ENCODE measurements at regions not wholly inside any gene's neighbourhood (a gene's known extent, or its start where the extent isn't known, plus 50 kb on each side); places are given as distances from the start of the nearest gene placed in this dataset.

DNA sequence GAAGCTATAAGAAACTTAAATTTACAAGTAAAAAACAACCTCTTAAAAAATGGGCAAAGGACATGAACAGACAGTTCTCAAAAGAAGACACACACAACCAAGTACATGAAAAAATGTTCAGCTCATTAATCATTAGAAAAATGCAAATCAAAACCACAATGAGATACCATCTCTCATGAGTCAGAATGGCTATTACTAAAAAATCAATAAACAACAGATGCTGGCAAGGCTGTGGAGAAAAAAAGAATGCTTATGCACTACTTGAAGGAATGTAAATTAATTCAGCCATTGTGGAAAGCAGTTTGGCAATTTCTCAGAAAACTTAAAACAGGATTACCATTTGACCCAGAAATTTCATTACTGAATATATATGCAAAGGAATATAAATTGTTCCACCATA is 666.3 kb upstream of the GRIA3 start:
- Histone ChIP-seq H3K4me1 (ENCODE audit: control insufficient read depth in 2 of 2, insufficient read depth in 1 of 2, low read depth in 1 of 2, low read length in 2 of 2) (no peaks in the 10 kb centered on the region), H3K9me3 (replicated peaks in 1 of 2; ENCODE audit: control insufficient read depth in 2 of 2, insufficient read depth in 1 of 2, low read depth in 1 of 2, low read length in 2 of 2) (no peaks in the 10 kb centered on the region), H3K9ac (ENCODE audit: low read depth, low read length, poor library complexity) (no peak overlapping the region), H2BK12ac (ENCODE audit: low read length) (no peak overlapping the region), H3K4me3 (ENCODE audit: low read length in 2 of 2) (no peak overlapping the region), H2BK120ac (ENCODE audit: low read depth, low read length) (no peak overlapping the region), H3K36me3 (replicated peaks in 1 of 2; ENCODE audit: control insufficient read depth in 2 of 2, insufficient read depth in 2 of 2, low read length in 2 of 2) (no peaks in the 10 kb centered on the region), H3K18ac (ENCODE audit: low read length) (no peak overlapping the region), H2AK5ac (ENCODE audit: low read depth, low read length) (no peak overlapping the region), H3K23ac (ENCODE audit: low read depth, low read length, poor library complexity) (no peak overlapping the region), H4K8ac (ENCODE audit: low read depth, low read length) (no peak overlapping the region), H3K4ac (ENCODE audit: low read length) (no peak overlapping the region), H3K79me1 (ENCODE audit: low read depth, low read length) (no peaks in the 10 kb centered on the region), H2BK5ac (ENCODE audit: low read length) (no peak overlapping the region), H2AFZ (ENCODE audit: low read length) (no peak overlapping the region), H3K14ac (ENCODE audit: low read length) (no peak overlapping the region), H2BK15ac (ENCODE audit: low read length) (no peak overlapping the region), H3K4me2 (ENCODE audit: insufficient read depth, low read length, poor library complexity, severe bottlenecking) (no peak overlapping the region), H3K27ac (replicated peaks; ENCODE audit: low read length) (no peak overlapping the region), H3K27me3 (ENCODE audit: control insufficient read depth in 3 of 3, insufficient read depth in 3 of 3, low read depth in 1 of 3, low read length in 3 of 3) (no peaks in the 10 kb centered on the region), H4K91ac (ENCODE audit: low read depth, low read length, poor library complexity) (no peak overlapping the region)
- DNase-seq (ENCODE audit: low spot score): no peak

DNA sequence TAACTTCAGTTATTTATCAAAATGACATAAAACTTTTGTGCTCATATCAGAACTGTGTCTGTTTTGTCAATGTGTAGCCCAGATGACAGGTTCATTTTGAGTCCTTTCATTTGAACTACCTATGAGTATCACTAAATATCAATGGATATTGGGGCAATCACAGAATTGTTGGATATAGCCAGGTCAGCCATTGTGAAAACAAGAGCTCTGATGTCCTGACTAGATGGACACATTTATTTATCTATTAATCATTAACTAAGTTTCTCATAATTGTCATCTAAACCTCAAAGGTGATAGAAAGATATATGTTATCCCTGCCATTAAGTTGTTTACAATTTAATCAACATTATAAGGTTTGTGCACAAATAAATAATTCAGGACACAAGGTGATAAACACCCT is 638.3 kb upstream of the GRIA3 start:
- H3K14ac ChIP-seq (ENCODE audit: low read length): no peak overlapping the region
- no peaks in the 10 kb centered on the region for H3K36me3 ChIP-seq (replicated peaks in 1 of 2; ENCODE audit: control insufficient read depth in 2 of 2, insufficient read depth in 2 of 2, low read length in 2 of 2)
- H3K4me3 ChIP-seq (ENCODE audit: low read length in 2 of 2): no peak overlapping the region
- H3K4me1 ChIP-seq (ENCODE audit: control insufficient read depth in 2 of 2, insufficient read depth in 1 of 2, low read depth in 1 of 2, low read length in 2 of 2): no peaks in the 10 kb centered on the region
- no peak overlapping the region for H2AK5ac ChIP-seq (ENCODE audit: low read depth, low read length)
- H3K18ac ChIP-seq (ENCODE audit: low read length): no peak overlapping the region
- no peak overlapping the region for H3K27ac ChIP-seq (replicated peaks; ENCODE audit: low read length)
- H2BK12ac ChIP-seq (ENCODE audit: low read length): no peak overlapping the region
- no peak overlapping the region for H4K8ac ChIP-seq (ENCODE audit: low read depth, low read length)
- H3K9me3 ChIP-seq (replicated peaks in 1 of 2; ENCODE audit: control insufficient read depth in 2 of 2, insufficient read depth in 1 of 2, low read depth in 1 of 2, low read length in 2 of 2): no peaks in the 10 kb centered on the region
- H2BK15ac ChIP-seq (ENCODE audit: low read length): no peak overlapping the region
- no peak for DNase-seq (ENCODE audit: low spot score)
- no peak overlapping the region for H3K23ac ChIP-seq (ENCODE audit: low read depth, low read length, poor library complexity)
- no peak overlapping the region for H3K4me2 ChIP-seq (ENCODE audit: insufficient read depth, low read length, poor library complexity, severe bottlenecking)
- no peak overlapping the region for H3K4ac ChIP-seq (ENCODE audit: low read length)
- H4K91ac ChIP-seq (ENCODE audit: low read depth, low read length, poor library complexity): no peak overlapping the region
- H3K79me1 ChIP-seq (ENCODE audit: low read depth, low read length): no peaks in the 10 kb centered on the region
- H2BK120ac ChIP-seq (ENCODE audit: low read depth, low read length): no peak overlapping the region
- no peaks in the 10 kb centered on the region for H3K27me3 ChIP-seq (ENCODE audit: control insufficient read depth in 3 of 3, insufficient read depth in 3 of 3, low read depth in 1 of 3, low read length in 3 of 3)
- H2BK5ac ChIP-seq (ENCODE audit: low read length): no peak overlapping the region
- no peak overlapping the region for H3K9ac ChIP-seq (ENCODE audit: low read depth, low read length, poor library complexity)
- H2AFZ ChIP-seq (ENCODE audit: low read length): no peak overlapping the region

DNA sequence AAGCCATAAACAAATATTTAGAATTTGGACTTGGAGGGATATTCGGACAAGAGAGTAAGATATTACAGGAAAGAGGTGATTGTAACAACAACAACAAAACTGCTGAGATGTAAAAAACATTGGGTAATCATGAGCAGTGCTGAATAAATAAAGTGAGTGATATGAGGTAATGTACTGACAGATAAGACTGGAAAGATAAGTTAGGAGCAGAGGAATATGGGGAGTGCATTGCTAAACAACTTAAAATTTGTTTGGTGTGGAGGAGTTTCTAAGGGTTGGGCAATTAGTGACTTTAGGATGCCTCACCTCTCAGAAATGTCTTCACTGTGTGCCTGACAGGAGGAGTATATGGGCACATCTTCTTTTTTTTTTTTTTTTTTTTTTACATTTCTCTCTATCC is 637.8 kb upstream of the GRIA3 start:
- no peak overlapping the region for H3K14ac ChIP-seq (ENCODE audit: low read length)
- no peak overlapping the region for H4K8ac ChIP-seq (ENCODE audit: low read depth, low read length)
- H3K18ac ChIP-seq (ENCODE audit: low read length): no peak overlapping the region
- H3K4ac ChIP-seq (ENCODE audit: low read length): no peak overlapping the region
- WGBS, 2 donors (ENCODE audit: extremely low coverage in 2 of 2, insufficient read length in 2 of 2, insufficient replicate concordance in 1 of 2): no CpG with 5 or more reads among the region's 1 CpG
- H3K23ac ChIP-seq (ENCODE audit: low read depth, low read length, poor library complexity): no peak overlapping the region
- H3K4me2 ChIP-seq (ENCODE audit: insufficient read depth, low read length, poor library complexity, severe bottlenecking): no peak overlapping the region
- H2BK12ac ChIP-seq (ENCODE audit: low read length): no peak overlapping the region
- H3K79me1 ChIP-seq (ENCODE audit: low read depth, low read length): no peaks in the 10 kb centered on the region
- H4K91ac ChIP-seq (ENCODE audit: low read depth, low read length, poor library complexity): no peak overlapping the region
- no peak for DNase-seq (ENCODE audit: low spot score)
- H2AK5ac ChIP-seq (ENCODE audit: low read depth, low read length): no peak overlapping the region
- no peaks in the 10 kb centered on the region for H3K9me3 ChIP-seq (replicated peaks in 1 of 2; ENCODE audit: control insufficient read depth in 2 of 2, insufficient read depth in 1 of 2, low read depth in 1 of 2, low read length in 2 of 2)
- no peaks in the 10 kb centered on the region for H3K36me3 ChIP-seq (replicated peaks in 1 of 2; ENCODE audit: control insufficient read depth in 2 of 2, insufficient read depth in 2 of 2, low read length in 2 of 2)
- H2AFZ ChIP-seq (ENCODE audit: low read length): no peak overlapping the region
- H3K4me1 ChIP-seq (ENCODE audit: control insufficient read depth in 2 of 2, insufficient read depth in 1 of 2, low read depth in 1 of 2, low read length in 2 of 2): no peaks in the 10 kb centered on the region
- H3K27ac ChIP-seq (replicated peaks; ENCODE audit: low read length): no peak overlapping the region
- no peak overlapping the region for H3K9ac ChIP-seq (ENCODE audit: low read depth, low read length, poor library complexity)
- no peak overlapping the region for H2BK120ac ChIP-seq (ENCODE audit: low read depth, low read length)
- no peak overlapping the region for H3K4me3 ChIP-seq (ENCODE audit: low read length in 2 of 2)
- H2BK5ac ChIP-seq (ENCODE audit: low read length): no peak overlapping the region
- H2BK15ac ChIP-seq (ENCODE audit: low read length): no peak overlapping the region
- no peaks in the 10 kb centered on the region for H3K27me3 ChIP-seq (ENCODE audit: control insufficient read depth in 3 of 3, insufficient read depth in 3 of 3, low read depth in 1 of 3, low read length in 3 of 3)

DNA sequence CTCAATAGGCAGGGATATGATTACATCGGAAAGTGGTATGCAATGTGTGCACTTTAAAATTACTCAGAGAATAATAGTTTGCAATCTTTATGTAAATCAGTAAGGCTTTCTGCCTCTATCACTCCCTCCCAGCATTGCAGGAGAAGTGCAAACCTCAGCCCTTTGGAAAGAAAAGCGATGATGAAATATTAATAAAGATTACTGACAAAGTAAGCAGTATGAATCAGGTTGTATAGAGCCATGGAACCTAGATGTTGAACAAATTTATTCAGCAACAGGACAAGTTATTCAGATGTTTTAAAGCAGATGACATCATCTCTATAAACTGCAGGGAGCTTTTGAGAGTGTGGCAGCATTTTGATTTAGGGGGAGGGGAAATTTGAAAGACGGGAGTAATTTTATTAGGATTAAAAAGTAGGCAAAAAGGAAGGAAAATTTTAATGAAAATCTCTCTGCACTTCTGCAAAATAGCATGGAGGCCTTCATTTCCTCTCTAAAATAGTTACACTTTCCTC is 631.7 kb upstream of the GRIA3 start:
- H2BK5ac ChIP-seq (ENCODE audit: low read length): no peak overlapping the region
- no peak overlapping the region for H3K23ac ChIP-seq (ENCODE audit: low read depth, low read length, poor library complexity)
- no peak for DNase-seq (ENCODE audit: low spot score)
- H3K79me1 ChIP-seq (ENCODE audit: low read depth, low read length): no peaks in the 10 kb centered on the region
- H4K91ac ChIP-seq (ENCODE audit: low read depth, low read length, poor library complexity): no peak overlapping the region
- H3K9me3 ChIP-seq (replicated peaks in 1 of 2; ENCODE audit: control insufficient read depth in 2 of 2, insufficient read depth in 1 of 2, low read depth in 1 of 2, low read length in 2 of 2): no peaks in the 10 kb centered on the region
- H2AFZ ChIP-seq (ENCODE audit: low read length): no peak overlapping the region
- WGBS, 2 donors (ENCODE audit: extremely low coverage in 2 of 2, insufficient read length in 2 of 2, insufficient replicate concordance in 1 of 2): 100% methylated on average over 1 of the region's 3 CpGs; no CpG with 5 or more reads in 1 of the 2 donors
- no peaks in the 10 kb centered on the region for H3K36me3 ChIP-seq (replicated peaks in 1 of 2; ENCODE audit: control insufficient read depth in 2 of 2, insufficient read depth in 2 of 2, low read length in 2 of 2)
- no peak overlapping the region for H3K14ac ChIP-seq (ENCODE audit: low read length)
- H2BK120ac ChIP-seq (ENCODE audit: low read depth, low read length): no peak overlapping the region
- H3K27me3 ChIP-seq (ENCODE audit: control insufficient read depth in 3 of 3, insufficient read depth in 3 of 3, low read depth in 1 of 3, low read length in 3 of 3): no peaks in the 10 kb centered on the region
- no peaks in the 10 kb centered on the region for H3K4me1 ChIP-seq (ENCODE audit: control insufficient read depth in 2 of 2, insufficient read depth in 1 of 2, low read depth in 1 of 2, low read length in 2 of 2)
- H3K4me2 ChIP-seq (ENCODE audit: insufficient read depth, low read length, poor library complexity, severe bottlenecking): no peak overlapping the region
- no peak overlapping the region for H3K9ac ChIP-seq (ENCODE audit: low read depth, low read length, poor library complexity)
- H2AK5ac ChIP-seq (ENCODE audit: low read depth, low read length): no peak overlapping the region
- no peak overlapping the region for H3K18ac ChIP-seq (ENCODE audit: low read length)
- H3K4me3 ChIP-seq (ENCODE audit: low read length in 2 of 2): no peak overlapping the region
- no peak overlapping the region for H4K8ac ChIP-seq (ENCODE audit: low read depth, low read length)
- H3K4ac ChIP-seq (ENCODE audit: low read length): no peak overlapping the region
- no peak overlapping the region for H2BK12ac ChIP-seq (ENCODE audit: low read length)
- no peak overlapping the region for H3K27ac ChIP-seq (replicated peaks; ENCODE audit: low read length)
- no peak overlapping the region for H2BK15ac ChIP-seq (ENCODE audit: low read length)
